ENCODE measurements at regions not wholly inside any gene's neighbourhood (a gene's known extent, or its start where the extent isn't known, plus 50 kb on each side); places are given as distances from the start of the nearest gene placed in this dataset.

- no peaks in the 10 kb centered on the region for H3K9me3 Mint-ChIP-seq
- no peaks in the 10 kb centered on the region for H3K36me3 Mint-ChIP-seq (ENCODE audit: low read depth)
- H3K27ac Mint-ChIP-seq, result no peak overlapping the region
- peaks cover 8% of the 10 kb centered on the region for H3K27me3 Mint-ChIP-seq
- H3K4me3 Mint-ChIP-seq, result no peak overlapping the region
- DNase-seq, result no peak
- H3K4me1 Mint-ChIP-seq (ENCODE audit: low read depth), result no peaks in the 10 kb centered on the region
These were observed 1317.0 kb upstream of the ACO1 start for GRCh38 chr9:31067418-31067817.

- DNase-seq, result no peak
- peaks cover 10% of the 10 kb centered on the region for H3K27me3 Mint-ChIP-seq
- no peaks in the 10 kb centered on the region for H3K4me1 Mint-ChIP-seq (ENCODE audit: low read depth)
- no peaks in the 10 kb centered on the region for H3K9me3 Mint-ChIP-seq
- H3K27ac Mint-ChIP-seq, result no peak overlapping the region
- H3K4me3 Mint-ChIP-seq, result no peak overlapping the region
- no peaks in the 10 kb centered on the region for H3K36me3 Mint-ChIP-seq (ENCODE audit: low read depth)
These were observed 1312.7 kb upstream of the ACO1 start for GRCh38 chr9:31071606-31072286.

GRCh38 chr9:31078175-31078574, 1306.3 kb upstream of the ACO1 start:
- H3K9me3 Mint-ChIP-seq, result no peaks in the 10 kb centered on the region
- H3K4me1 Mint-ChIP-seq (ENCODE audit: low read depth), result no peaks in the 10 kb centered on the region

GRCh38 chr9:31084350-31084749, 1300.1 kb upstream of the ACO1 start:
- Mint-ChIP-seq H3K4me3 (no peak overlapping the region), H3K4me1 (ENCODE audit: low read depth) (no peaks in the 10 kb centered on the region), H3K27me3 (no peaks in the 10 kb centered on the region), H3K27ac (no peak overlapping the region), H3K9me3 (no peaks in the 10 kb centered on the region), H3K36me3 (ENCODE audit: low read depth) (no peaks in the 10 kb centered on the region)
- DNase-seq, result no peak

More at GRCh38 chr9:31078175-31078574, 1306.3 kb upstream of the ACO1 start:
- no peak for DNase-seq
- no peaks in the 10 kb centered on the region for H3K27me3 Mint-ChIP-seq
- no peak overlapping the region for H3K27ac Mint-ChIP-seq
- no peak overlapping the region for H3K4me3 Mint-ChIP-seq
- H3K36me3 Mint-ChIP-seq (ENCODE audit: low read depth), result no peaks in the 10 kb centered on the region

- Mint-ChIP-seq H3K4me1 (ENCODE audit: low read depth) (no peaks in the 10 kb centered on the region), H3K27me3 (no peaks in the 10 kb centered on the region), H3K4me3 (no peak overlapping the region), H3K36me3 (ENCODE audit: low read depth) (no peaks in the 10 kb centered on the region), H3K27ac (no peak overlapping the region), H3K9me3 (no peaks in the 10 kb centered on the region)
- DNase-seq, result no peak
These were observed 1294.8 kb upstream of the ACO1 start for GRCh38 chr9:31089549-31090221.

- Mint-ChIP-seq H3K4me1 (ENCODE audit: low read depth) (peaks cover 2% of the 10 kb centered on the region), H3K36me3 (ENCODE audit: low read depth) (no peaks in the 10 kb centered on the region), H3K27me3 (peaks cover 3% of the 10 kb centered on the region), H3K27ac (no peak overlapping the region), H3K9me3 (no peaks in the 10 kb centered on the region), H3K4me3 (no peak overlapping the region)
- DNase-seq, result no peak
These were observed 1284.1 kb upstream of the ACO1 start for GRCh38 chr9:31100311-31100710.

GRCh38 chr9:31103836-31104235, 1280.6 kb upstream of the ACO1 start:
- DNase-seq, result no peak

GRCh38 chr9:31104249-31104648, 1280.2 kb upstream of the ACO1 start:
- Mint-ChIP-seq H3K4me1 (ENCODE audit: low read depth) (no peaks in the 10 kb centered on the region), H3K27ac (no peak overlapping the region), H3K9me3 (no peaks in the 10 kb centered on the region), H3K27me3 (peaks cover 3% of the 10 kb centered on the region), H3K36me3 (ENCODE audit: low read depth) (no peaks in the 10 kb centered on the region), H3K4me3 (no peak overlapping the region)
- no peak for DNase-seq

More at GRCh38 chr9:31103836-31104235, 1280.6 kb upstream of the ACO1 start:
- Mint-ChIP-seq H3K27me3 (peaks cover 3% of the 10 kb centered on the region), H3K27ac (no peak overlapping the region), H3K4me1 (ENCODE audit: low read depth) (no peaks in the 10 kb centered on the region), H3K36me3 (ENCODE audit: low read depth) (no peaks in the 10 kb centered on the region), H3K9me3 (no peaks in the 10 kb centered on the region), H3K4me3 (no peak overlapping the region)

- H3K36me3 Mint-ChIP-seq (ENCODE audit: low read depth), result no peaks in the 10 kb centered on the region
- DNase-seq, result no peak
- H3K4me1 Mint-ChIP-seq (ENCODE audit: low read depth), result no peaks in the 10 kb centered on the region
- H3K4me3 Mint-ChIP-seq, result no peak overlapping the region
- H3K9me3 Mint-ChIP-seq, result no peaks in the 10 kb centered on the region
- H3K27ac Mint-ChIP-seq, result no peak overlapping the region
- H3K27me3 Mint-ChIP-seq, result no peaks in the 10 kb centered on the region
These were observed 1272.0 kb upstream of the ACO1 start for GRCh38 chr9:31112491-31112890.

GRCh38 chr9:31114346-31114745, 1270.1 kb upstream of the ACO1 start:
- Mint-ChIP-seq H3K4me1 (ENCODE audit: low read depth) (no peaks in the 10 kb centered on the region), H3K9me3 (no peaks in the 10 kb centered on the region), H3K27ac (no peak overlapping the region), H3K4me3 (no peak overlapping the region), H3K27me3 (no peaks in the 10 kb centered on the region), H3K36me3 (ENCODE audit: low read depth) (no peaks in the 10 kb centered on the region)
- DNase-seq, result no peak

- H3K27me3 Mint-ChIP-seq, result no peaks in the 10 kb centered on the region
- H3K4me3 Mint-ChIP-seq, result no peak overlapping the region
- DNase-seq, result peak; percentile 33
- H3K9me3 Mint-ChIP-seq, result peaks cover 11% of the 10 kb centered on the region
- peaks cover 3% of the 10 kb centered on the region for H3K36me3 Mint-ChIP-seq (ENCODE audit: low read depth)
- H3K4me1 Mint-ChIP-seq (ENCODE audit: low read depth), result peaks cover 8% of the 10 kb centered on the region
- no peak overlapping the region for H3K27ac Mint-ChIP-seq
These were observed 1264.5 kb upstream of the ACO1 start for GRCh38 chr9:31119890-31120454.

GRCh38 chr9:31124389-31124788, 1260.1 kb upstream of the ACO1 start:
- Mint-ChIP-seq H3K27ac (no peak overlapping the region), H3K36me3 (ENCODE audit: low read depth) (peaks cover 3% of the 10 kb centered on the region), H3K9me3 (peaks cover 11% of the 10 kb centered on the region), H3K27me3 (no peaks in the 10 kb centered on the region), H3K4me1 (ENCODE audit: low read depth) (peaks cover 10% of the 10 kb centered on the region), H3K4me3 (no peak overlapping the region)
- no peak for DNase-seq

- H3K27me3 Mint-ChIP-seq, result no peaks in the 10 kb centered on the region
- no peaks in the 10 kb centered on the region for H3K36me3 Mint-ChIP-seq (ENCODE audit: low read depth)
- H3K4me3 Mint-ChIP-seq, result no peak overlapping the region
- no peak overlapping the region for H3K27ac Mint-ChIP-seq
- no peak for DNase-seq
- H3K4me1 Mint-ChIP-seq (ENCODE audit: low read depth), result peaks cover 9% of the 10 kb centered on the region
- no peaks in the 10 kb centered on the region for H3K9me3 Mint-ChIP-seq
These were observed 1248.9 kb upstream of the ACO1 start for GRCh38 chr9:31135567-31135966.

- no peaks in the 10 kb centered on the region for H3K36me3 Mint-ChIP-seq (ENCODE audit: low read depth)
These were observed 1247.9 kb upstream of the ACO1 start for GRCh38 chr9:31136524-31136923.

More at GRCh38 chr9:31136524-31136923, 1247.9 kb upstream of the ACO1 start:
- H3K4me1 Mint-ChIP-seq (ENCODE audit: low read depth), result peaks cover 9% of the 10 kb centered on the region
- no peaks in the 10 kb centered on the region for H3K9me3 Mint-ChIP-seq
- no peaks in the 10 kb centered on the region for H3K27me3 Mint-ChIP-seq
- H3K4me3 Mint-ChIP-seq, result no peak overlapping the region
- no peak overlapping the region for H3K27ac Mint-ChIP-seq
- no peak for DNase-seq

All from activated T-cell treated with anti-CD3 and anti-CD28 coated beads, Interleukin-2, amount 50 U/mL, for 24 hours (primary cell).